AML-193 (cell line): ENCODE measurements at regions not wholly inside any gene's neighbourhood (a gene's known extent, or its start where the extent isn't known, plus 50 kb on each side); places are given as distances from the start of the nearest gene placed in this dataset.
"Not testable (repeated sequence)": the region's sequence is repeated elsewhere in the genome, so short reads cannot be mapped to it uniquely, and the experiment has no call there.

Experiments
- DNase-seq, 2 experiments: peaks; one replicate each; lab custom pipeline; 2025; lab: John Stamatoyannopoulos, UW

- DNase-seq, result no peak
Measured at GRCh38 chr2:142575561-142575960, 301.9 kb upstream of the KYNU start.

GRCh38 chr2:142574388-142574787 lies 303.1 kb upstream of the KYNU start:
- DNase-seq, result no peak

- DNase-seq, result no peak
Measured at GRCh38 chr2:142572346-142573132, 304.9 kb upstream of the KYNU start.

- DNase-seq, result no peak
Measured at GRCh38 chr2:142571934-142572333, 305.5 kb upstream of the KYNU start.

- DNase-seq, result no peak
Measured at GRCh38 chr2:142562900-142563299, 314.6 kb upstream of the KYNU start.

- DNase-seq, result no peak
Measured at GRCh38 chr2:142561656-142562055, 315.8 kb upstream of the KYNU start.

GRCh38 chr2:142557391-142557790 lies 320.1 kb upstream of the KYNU start:
- no peak for DNase-seq

GRCh38 chr2:142545999-142546398 lies 331.5 kb upstream of the KYNU start:
- DNase-seq, result not testable (repeated sequence)

- no peak for DNase-seq
Measured at GRCh38 chr2:142545036-142545435, 332.4 kb upstream of the KYNU start.

GRCh38 chr2:142544173-142544572 lies 333.3 kb upstream of the KYNU start:
- DNase-seq, result no peak

GRCh38 chr2:142542431-142542910 lies 335.0 kb upstream of the KYNU start:
- no peak for DNase-seq

- DNase-seq, result no peak
Measured at GRCh38 chr2:142536966-142537365, 340.5 kb upstream of the KYNU start.

GRCh38 chr2:142536492-142536891 lies 341.0 kb upstream of the KYNU start:
- DNase-seq, result no peak

GRCh38 chr2:142535311-142535710 lies 342.2 kb upstream of the KYNU start:
- no peak for DNase-seq

- DNase-seq, result no peak
Measured at GRCh38 chr2:142533177-142533576, 344.3 kb upstream of the KYNU start.

GRCh38 chr2:142531377-142531776 lies 346.1 kb upstream of the KYNU start:
- no peak for DNase-seq

GRCh38 chr2:142525720-142526119 lies 351.7 kb upstream of the KYNU start:
- DNase-seq, result no peak

GRCh38 chr2:142521492-142521891 lies 356.0 kb upstream of the KYNU start:
- no peak for DNase-seq

GRCh38 chr2:142515493-142515892 lies 362.0 kb upstream of the KYNU start:
- no peak for DNase-seq

GRCh38 chr2:142509401-142509800 lies 368.1 kb upstream of the KYNU start:
- DNase-seq, result no peak

- DNase-seq, result no peak
Measured at GRCh38 chr2:142504754-142505153, 372.7 kb upstream of the KYNU start.

- no peak for DNase-seq
Measured at GRCh38 chr2:142502402-142502801, 371.6 kb upstream of the LRP1B start.

- no peak for DNase-seq
Measured at GRCh38 chr2:142495141-142495540, 364.3 kb upstream of the LRP1B start.

GRCh38 chr2:142489631-142490030 lies 358.8 kb upstream of the LRP1B start:
- DNase-seq, result not testable (repeated sequence)
